GM23338 (cell line): ENCODE measurements at regions not wholly inside any gene's neighbourhood (a gene's known extent, or its start where the extent isn't known, plus 50 kb on each side); places are given as distances from the start of the nearest gene placed in this dataset.

Source experiments
- ATAC-seq: fragments of 200-7000 bp; cut with Tn5 transposase; 3 replicates; pipeline ENCODE4 v1.9.1; 2020
- DNase-seq: peaks from one replicate; pipeline ENCODE4 v3.0.0-alpha.2; 2015; ENCODE audit warnings: low spot score
- H2AFZ ChIP-seq: fragments of 200-600 bp; sonication (generic); 2 replicates; pipeline ENCODE4 v1.8.0; 2016; ENCODE audit warnings: antibody characterized with exemption, mild to moderate bottlenecking, moderate library complexity
- H3F3A ChIP-seq: fragments of 200-600 bp; sonication (generic); replicated peaks from 2 replicates; pipeline ENCODE4 v1.8.0; 2017; ENCODE audit warnings: antibody characterized with exemption, mixed run types, low read depth
- H3K27ac ChIP-seq: fragments of 200-600 bp; sonication (generic); 2 replicates; pipeline ENCODE4 v1.6.1; 2016; ENCODE audit warnings: low read depth
- H3K27me3 ChIP-seq: fragments of 200-600 bp; sonication (generic); 2 replicates; pipeline ENCODE4 v1.8.0; 2016; ENCODE audit warnings: mild to moderate bottlenecking, mixed run types, moderate library complexity; ENCODE audit not compliant: insufficient read depth
- H3K36me3 ChIP-seq: fragments of 200-600 bp; sonication (generic); 2 replicates; pipeline ENCODE4 v1.8.0; 2016; ENCODE audit warnings: mild to moderate bottlenecking; ENCODE audit not compliant: insufficient read depth
- H3K4me1 ChIP-seq: fragments of 200-600 bp; sonication (generic); 2 replicates; pipeline ENCODE4 v1.8.0; 2016; ENCODE audit warnings: mild to moderate bottlenecking, moderate library complexity; ENCODE audit not compliant: insufficient read depth
- H3K4me2 ChIP-seq: fragments of 200-600 bp; sonication (generic); 2 replicates; pipeline ENCODE4 v1.7.1; 2017; ENCODE audit warnings: mixed run types
- H3K4me3 ChIP-seq: fragments of 200-600 bp; sonication (generic); 2 replicates; pipeline ENCODE4 v1.6.1; 2016; ENCODE audit warnings: mixed run types
- H3K79me2 ChIP-seq: fragments of 200-600 bp; sonication (generic); replicated peaks from 2 replicates; pipeline ENCODE4 v1.8.0; 2017; ENCODE audit warnings: mild to moderate bottlenecking; ENCODE audit not compliant: insufficient read depth
- H3K9me2 ChIP-seq: fragments of 200-600 bp; sonication (generic); 2 replicates; pipeline ENCODE4 v1.8.0; 2017; ENCODE audit not compliant: insufficient read depth
- H4K20me1 ChIP-seq: fragments of 200-600 bp; sonication (generic); replicated peaks from 2 replicates; pipeline ENCODE4 v1.8.0; 2017; ENCODE audit warnings: mild to moderate bottlenecking; ENCODE audit not compliant: insufficient read depth
- H3K27ac Mint-ChIP-seq: 2 replicates; pipeline ENCODE4 v1.8.0; 2020; ENCODE audit warnings: inconsistent platforms, mild to moderate bottlenecking, moderate library complexity, mixed read lengths
- H3K27me3 Mint-ChIP-seq: 3 replicates; pipeline ENCODE4 v1.8.0; 2022; ENCODE audit warnings: low read depth, mild to moderate bottlenecking, moderate library complexity, mixed read lengths, inconsistent platforms; ENCODE audit not compliant: insufficient read depth, poor library complexity
- H3K36me3 Mint-ChIP-seq: 3 replicates; pipeline ENCODE4 v1.8.0; 2021; ENCODE audit warnings: low read depth, mild to moderate bottlenecking, inconsistent platforms, moderate library complexity, mixed read lengths
- H3K4me1 Mint-ChIP-seq: 3 replicates; pipeline ENCODE4 v1.8.0; 2020; ENCODE audit warnings: mild to moderate bottlenecking, inconsistent platforms, mixed read lengths
- H3K4me3 Mint-ChIP-seq: 3 replicates; pipeline ENCODE4 v1.8.0; 2021; ENCODE audit warnings: moderate library complexity, mild to moderate bottlenecking, inconsistent platforms, mixed read lengths
- H3K9me3 Mint-ChIP-seq: 3 replicates; pipeline ENCODE4 v1.8.0; 2020; ENCODE audit warnings: moderate library complexity, mild to moderate bottlenecking, inconsistent platforms, mixed read lengths
- EZH2 ChIP-seq: fragments of 200-600 bp; sonication (generic); IDR thresholded peaks from one replicate; pipeline ENCODE4 v1.8.0; 2017; ENCODE audit warnings: antibody characterized with exemption, mild to moderate bottlenecking, low read depth; ENCODE audit not compliant: unreplicated experiment
- EZH2phosphoT487 ChIP-seq: fragments of 200-600 bp; sonication (generic); IDR thresholded peaks from one replicate; pipeline ENCODE4 v1.8.1; 2018; ENCODE audit warnings: antibody characterized with exemption; ENCODE audit not compliant: unreplicated experiment
- JUNB ChIP-seq: IDR thresholded peaks from one replicate; pipeline ENCODE4 v1.6.1; 2016; ENCODE audit warnings: antibody characterized with exemption; ENCODE audit not compliant: unreplicated experiment
- POLR2AphosphoS5 ChIP-seq: IDR thresholded peaks from 2 replicates; pipeline ENCODE4 v1.6.1; 2016; ENCODE audit warnings: antibody characterized with exemption, low read depth
- STAT1 ChIP-seq: IDR thresholded peaks from one replicate; pipeline ENCODE4 v1.6.1; 2016; ENCODE audit warnings: antibody characterized with exemption; ENCODE audit not compliant: unreplicated experiment
- ZNF114 ChIP-seq: fragments of 250-450 bp; sonication (Bioruptor Pico); IDR thresholded peaks from 2 replicates; pipeline ENCODE4 v1.5.0; 2020; ENCODE audit warnings: mild to moderate bottlenecking, moderate library complexity
- ZNF331 ChIP-seq: fragments of 250-450 bp; sonication (Bioruptor Pico); IDR thresholded peaks from 2 replicates; pipeline ENCODE4 v1.5.0; 2020; ENCODE audit warnings: low read depth, mild to moderate bottlenecking, moderate library complexity
- TF ChIP-seq, protein P1 (sequence below): fragments of 250-450 bp; sonication (Bioruptor Pico); IDR thresholded peaks from 2 replicates; pipeline ENCODE4 v1.5.0; 2020; ENCODE audit warnings: mild to moderate bottlenecking, moderate library complexity

DNA sequence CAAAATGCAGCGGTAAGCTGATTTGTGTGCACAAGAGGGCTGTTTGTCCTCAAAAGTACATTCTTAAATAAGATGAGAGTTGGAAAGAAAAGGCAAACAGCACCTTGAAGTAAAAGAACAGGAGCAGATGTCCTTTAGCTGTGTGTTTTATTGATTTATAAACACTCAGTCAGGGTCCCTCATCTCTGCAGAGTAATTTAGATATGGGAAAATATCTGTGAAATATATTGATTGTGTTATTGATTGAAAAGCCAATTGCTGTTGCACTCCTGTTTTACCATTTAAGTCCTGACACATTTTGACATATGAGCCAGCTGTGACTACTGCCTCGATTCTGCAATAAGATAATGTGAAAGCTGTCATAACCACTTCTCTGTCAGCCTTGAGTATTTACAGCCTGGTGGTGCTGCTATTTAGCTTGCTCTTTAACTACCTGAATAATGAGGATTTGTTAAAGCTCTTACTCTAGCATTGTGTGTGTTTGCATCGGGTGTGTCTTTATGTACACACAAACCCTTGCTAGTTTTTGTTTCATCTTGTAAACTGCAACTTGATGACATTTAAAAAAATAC, 550.1 kb downstream of the DACH1 start:
- H4K20me1 ChIP-seq: no peaks in the 10 kb centered on the region
- no peaks in the 10 kb centered on the region for H3K36me3 ChIP-seq
- Mint-ChIP-seq H3K9me3 (peaks cover 4% of the 10 kb centered on the region; the same call in 2 of the 3 replicates), H3K27me3 (no peaks in the 10 kb centered on the region), H3K27ac (no peak overlapping the region), H3K4me3 (no peak overlapping the region), H3K36me3 (no peaks in the 10 kb centered on the region; the same call in 2 of the 3 replicates), H3K4me1 (no peaks in the 10 kb centered on the region)
- no peaks in the 10 kb centered on the region for H3F3A ChIP-seq
- DNase-seq (no peak), ATAC-seq (no peak)
- no peaks in the 10 kb centered on the region for H3K9me2 ChIP-seq
- no peak for TF ChIP-seq STAT1
- TF ChIP-seq EZH2phosphoT487: no peak
- TF ChIP-seq, protein P1, sequence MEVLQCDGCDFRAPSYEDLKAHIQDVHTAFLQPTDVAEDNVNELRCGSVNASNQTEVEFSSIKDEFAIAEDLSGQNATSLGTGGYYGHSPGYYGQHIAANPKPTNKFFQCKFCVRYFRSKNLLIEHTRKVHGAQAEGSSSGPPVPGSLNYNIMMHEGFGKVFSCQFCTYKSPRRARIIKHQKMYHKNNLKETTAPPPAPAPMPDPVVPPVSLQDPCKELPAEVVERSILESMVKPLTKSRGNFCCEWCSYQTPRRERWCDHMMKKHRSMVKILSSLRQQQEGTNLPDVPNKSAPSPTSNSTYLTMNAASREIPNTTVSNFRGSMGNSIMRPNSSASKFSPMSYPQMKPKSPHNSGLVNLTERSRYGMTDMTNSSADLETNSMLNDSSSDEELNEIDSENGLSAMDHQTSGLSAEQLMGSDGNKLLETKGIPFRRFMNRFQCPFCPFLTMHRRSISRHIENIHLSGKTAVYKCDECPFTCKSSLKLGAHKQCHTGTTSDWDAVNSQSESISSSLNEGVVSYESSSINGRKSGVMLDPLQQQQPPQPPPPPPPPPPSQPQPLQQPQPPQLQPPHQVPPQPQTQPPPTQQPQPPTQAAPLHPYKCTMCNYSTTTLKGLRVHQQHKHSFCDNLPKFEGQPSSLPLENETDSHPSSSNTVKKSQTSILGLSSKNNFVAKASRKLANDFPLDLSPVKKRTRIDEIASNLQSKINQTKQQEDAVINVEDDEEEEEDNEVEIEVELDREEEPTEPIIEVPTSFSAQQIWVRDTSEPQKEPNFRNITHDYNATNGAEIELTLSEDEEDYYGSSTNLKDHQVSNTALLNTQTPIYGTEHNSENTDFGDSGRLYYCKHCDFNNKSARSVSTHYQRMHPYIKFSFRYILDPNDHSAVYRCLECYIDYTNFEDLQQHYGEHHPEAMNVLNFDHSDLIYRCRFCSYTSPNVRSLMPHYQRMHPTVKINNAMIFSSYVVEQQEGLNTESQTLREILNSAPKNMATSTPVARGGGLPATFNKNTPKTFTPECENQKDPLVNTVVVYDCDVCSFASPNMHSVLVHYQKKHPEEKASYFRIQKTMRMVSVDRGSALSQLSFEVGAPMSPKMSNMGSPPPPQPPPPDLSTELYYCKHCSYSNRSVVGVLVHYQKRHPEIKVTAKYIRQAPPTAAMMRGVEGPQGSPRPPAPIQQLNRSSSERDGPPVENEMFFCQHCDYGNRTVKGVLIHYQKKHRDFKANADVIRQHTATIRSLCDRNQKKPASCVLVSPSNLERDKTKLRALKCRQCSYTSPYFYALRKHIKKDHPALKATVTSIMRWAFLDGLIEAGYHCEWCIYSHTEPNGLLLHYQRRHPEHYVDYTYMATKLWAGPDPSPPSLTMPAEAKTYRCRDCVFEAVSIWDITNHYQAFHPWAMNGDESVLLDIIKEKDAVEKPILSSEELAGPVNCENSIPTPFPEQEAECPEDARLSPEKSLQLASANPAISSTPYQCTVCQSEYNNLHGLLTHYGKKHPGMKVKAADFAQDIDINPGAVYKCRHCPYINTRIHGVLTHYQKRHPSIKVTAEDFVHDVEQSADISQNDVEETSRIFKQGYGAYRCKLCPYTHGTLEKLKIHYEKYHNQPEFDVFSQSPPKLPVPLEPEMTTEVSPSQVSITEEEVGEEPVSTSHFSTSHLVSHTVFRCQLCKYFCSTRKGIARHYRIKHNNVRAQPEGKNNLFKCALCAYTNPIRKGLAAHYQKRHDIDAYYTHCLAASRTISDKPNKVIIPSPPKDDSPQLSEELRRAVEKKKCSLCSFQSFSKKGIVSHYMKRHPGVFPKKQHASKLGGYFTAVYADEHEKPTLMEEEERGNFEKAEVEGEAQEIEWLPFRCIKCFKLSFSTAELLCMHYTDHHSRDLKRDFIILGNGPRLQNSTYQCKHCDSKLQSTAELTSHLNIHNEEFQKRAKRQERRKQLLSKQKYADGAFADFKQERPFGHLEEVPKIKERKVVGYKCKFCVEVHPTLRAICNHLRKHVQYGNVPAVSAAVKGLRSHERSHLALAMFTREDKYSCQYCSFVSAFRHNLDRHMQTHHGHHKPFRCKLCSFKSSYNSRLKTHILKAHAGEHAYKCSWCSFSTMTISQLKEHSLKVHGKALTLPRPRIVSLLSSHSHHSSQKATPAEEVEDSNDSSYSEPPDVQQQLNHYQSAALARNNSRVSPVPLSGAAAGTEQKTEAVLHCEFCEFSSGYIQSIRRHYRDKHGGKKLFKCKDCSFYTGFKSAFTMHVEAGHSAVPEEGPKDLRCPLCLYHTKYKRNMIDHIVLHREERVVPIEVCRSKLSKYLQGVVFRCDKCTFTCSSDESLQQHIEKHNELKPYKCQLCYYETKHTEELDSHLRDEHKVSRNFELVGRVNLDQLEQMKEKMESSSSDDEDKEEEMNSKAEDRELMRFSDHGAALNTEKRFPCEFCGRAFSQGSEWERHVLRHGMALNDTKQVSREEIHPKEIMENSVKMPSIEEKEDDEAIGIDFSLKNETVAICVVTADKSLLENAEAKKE (CRISPR knock-in tag): no peak
- no peak for TF ChIP-seq POLR2AphosphoS5
- no peak for TF ChIP-seq JUNB
- TF ChIP-seq EZH2: no peak
- no peaks in the 10 kb centered on the region for H3K4me1 ChIP-seq
- H2AFZ ChIP-seq: no peak overlapping the region
- H3K27me3 ChIP-seq: no peaks in the 10 kb centered on the region
- no peak overlapping the region for H3K27ac ChIP-seq
- H3K4me2 ChIP-seq: no peak overlapping the region
- H3K79me2 ChIP-seq: no peaks in the 10 kb centered on the region
- H3K4me3 ChIP-seq: no peak overlapping the region

DNA sequence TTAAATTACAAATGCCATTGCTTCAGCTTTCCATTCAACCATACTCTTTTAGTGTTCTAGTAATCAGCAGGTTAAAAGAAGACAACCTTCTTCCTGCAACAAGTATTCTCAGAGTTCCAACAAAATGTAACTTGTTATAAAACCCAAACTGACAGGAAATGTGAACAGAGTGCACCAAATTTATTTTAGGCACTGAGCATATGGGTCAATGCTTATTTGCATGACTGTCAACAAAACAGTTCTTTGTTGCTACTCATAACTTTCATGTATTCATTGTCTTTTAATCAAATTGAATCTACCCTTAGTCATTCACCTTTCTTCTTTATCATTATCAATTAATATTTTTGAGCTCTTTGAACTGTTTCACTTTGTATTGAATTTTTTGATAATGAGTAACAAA, 554.1 kb downstream of the DACH1 start:
- Histone ChIP-seq H4K20me1 (no peaks in the 10 kb centered on the region), H3F3A (no peaks in the 10 kb centered on the region), H3K79me2 (no peaks in the 10 kb centered on the region), H3K4me3 (no peak overlapping the region), H3K27me3 (no peaks in the 10 kb centered on the region), H3K4me1 (no peaks in the 10 kb centered on the region), H2AFZ (no peak overlapping the region), H3K27ac (no peak overlapping the region), H3K4me2 (no peak overlapping the region), H3K9me2 (no peaks in the 10 kb centered on the region), H3K36me3 (no peaks in the 10 kb centered on the region)
- peaks cover 2% of the 10 kb centered on the region for H3K27me3 Mint-ChIP-seq
- ATAC-seq: no peak
- DNase-seq: no peak
- no peak overlapping the region for H3K4me3 Mint-ChIP-seq
- no peak overlapping the region for H3K27ac Mint-ChIP-seq
- H3K4me1 Mint-ChIP-seq: no peaks in the 10 kb centered on the region
- H3K9me3 Mint-ChIP-seq: no peaks in the 10 kb centered on the region
- H3K36me3 Mint-ChIP-seq: no peaks in the 10 kb centered on the region
- no peak for TF ChIP-seq ZNF114
- no peak for TF ChIP-seq ZNF331 (CRISPR knock-in tag)
- TF ChIP-seq, protein P1 (CRISPR knock-in tag): no peak
